K562 (cell line): ENCODE measurements at regions not wholly inside any gene's neighbourhood (a gene's known extent, or its start where the extent isn't known, plus 50 kb on each side); places are given as distances from the start of the nearest gene placed in this dataset.

Experiments
- HNRNPLL ChIP-seq: fragments of 200-400 bp; formaldehyde crosslinking; IDR thresholded peaks from 2 replicates; pipeline ENCODE4 v1.6.1; 2017; ENCODE audit warnings: low read length, low read depth, mild to moderate bottlenecking; ENCODE audit not compliant: poor library complexity, severe bottlenecking
- JUNB ChIP-seq: fragments of 450-650 bp; formaldehyde crosslinking; conservative IDR thresholded peaks from 2 replicates; pipeline ENCODE4 v1.4.0; 2020; ENCODE audit warnings: mild to moderate bottlenecking
- TF ChIP-seq, protein P1 (sequence below), 2 experiments: fragments of 450-650 bp; IDR thresholded peaks; 2 replicates each; pipeline ENCODE4 v1.6.1; 2018; ENCODE audit warnings: mild to moderate bottlenecking in 2 of 2, low read depth in 1 of 2; ENCODE audit not compliant: partially characterized antibody in 2 of 2
- TF ChIP-seq, protein P2 (sequence below): sonication (generic); formaldehyde crosslinking; IDR thresholded peaks from 2 replicates; pipeline ENCODE4 v1.8.1; 2023; ENCODE audit warnings: mild to moderate bottlenecking, missing genetic modification reagents

DNA sequence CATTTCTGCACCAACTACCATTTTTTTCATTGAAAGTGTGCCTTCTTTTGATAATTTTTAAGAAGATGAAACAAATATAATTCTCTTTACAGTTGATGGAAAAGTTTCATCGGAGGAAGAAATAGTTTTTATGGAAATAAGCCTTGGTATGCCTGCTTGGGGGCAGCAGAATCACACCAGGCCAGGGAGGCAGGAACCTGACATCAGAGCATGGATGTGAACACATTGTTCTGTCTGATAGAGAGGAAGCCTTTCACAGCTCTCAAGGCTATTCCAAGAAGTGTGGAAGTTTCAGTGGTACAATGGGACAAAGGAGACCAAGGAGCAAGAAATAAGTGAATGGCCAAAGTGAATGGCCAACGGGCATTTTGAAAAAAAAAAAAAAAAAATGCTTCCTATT, 162.2 kb upstream of the KCNK2 start (continued):
- TF ChIP-seq, protein P1, sequence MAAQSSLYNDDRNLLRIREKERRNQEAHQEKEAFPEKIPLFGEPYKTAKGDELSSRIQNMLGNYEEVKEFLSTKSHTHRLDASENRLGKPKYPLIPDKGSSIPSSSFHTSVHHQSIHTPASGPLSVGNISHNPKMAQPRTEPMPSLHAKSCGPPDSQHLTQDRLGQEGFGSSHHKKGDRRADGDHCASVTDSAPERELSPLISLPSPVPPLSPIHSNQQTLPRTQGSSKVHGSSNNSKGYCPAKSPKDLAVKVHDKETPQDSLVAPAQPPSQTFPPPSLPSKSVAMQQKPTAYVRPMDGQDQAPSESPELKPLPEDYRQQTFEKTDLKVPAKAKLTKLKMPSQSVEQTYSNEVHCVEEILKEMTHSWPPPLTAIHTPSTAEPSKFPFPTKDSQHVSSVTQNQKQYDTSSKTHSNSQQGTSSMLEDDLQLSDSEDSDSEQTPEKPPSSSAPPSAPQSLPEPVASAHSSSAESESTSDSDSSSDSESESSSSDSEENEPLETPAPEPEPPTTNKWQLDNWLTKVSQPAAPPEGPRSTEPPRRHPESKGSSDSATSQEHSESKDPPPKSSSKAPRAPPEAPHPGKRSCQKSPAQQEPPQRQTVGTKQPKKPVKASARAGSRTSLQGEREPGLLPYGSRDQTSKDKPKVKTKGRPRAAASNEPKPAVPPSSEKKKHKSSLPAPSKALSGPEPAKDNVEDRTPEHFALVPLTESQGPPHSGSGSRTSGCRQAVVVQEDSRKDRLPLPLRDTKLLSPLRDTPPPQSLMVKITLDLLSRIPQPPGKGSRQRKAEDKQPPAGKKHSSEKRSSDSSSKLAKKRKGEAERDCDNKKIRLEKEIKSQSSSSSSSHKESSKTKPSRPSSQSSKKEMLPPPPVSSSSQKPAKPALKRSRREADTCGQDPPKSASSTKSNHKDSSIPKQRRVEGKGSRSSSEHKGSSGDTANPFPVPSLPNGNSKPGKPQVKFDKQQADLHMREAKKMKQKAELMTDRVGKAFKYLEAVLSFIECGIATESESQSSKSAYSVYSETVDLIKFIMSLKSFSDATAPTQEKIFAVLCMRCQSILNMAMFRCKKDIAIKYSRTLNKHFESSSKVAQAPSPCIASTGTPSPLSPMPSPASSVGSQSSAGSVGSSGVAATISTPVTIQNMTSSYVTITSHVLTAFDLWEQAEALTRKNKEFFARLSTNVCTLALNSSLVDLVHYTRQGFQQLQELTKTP (IDR thresholded peaks at IDR 0.05; ENCODE audit: low read depth in 1 of 2, partially characterized antibody in 2 of 2) = no peak
- no peak for TF ChIP-seq JUNB (CRISPR knock-in tag)
- TF ChIP-seq HNRNPLL = no peak
- TF ChIP-seq, protein P2, sequence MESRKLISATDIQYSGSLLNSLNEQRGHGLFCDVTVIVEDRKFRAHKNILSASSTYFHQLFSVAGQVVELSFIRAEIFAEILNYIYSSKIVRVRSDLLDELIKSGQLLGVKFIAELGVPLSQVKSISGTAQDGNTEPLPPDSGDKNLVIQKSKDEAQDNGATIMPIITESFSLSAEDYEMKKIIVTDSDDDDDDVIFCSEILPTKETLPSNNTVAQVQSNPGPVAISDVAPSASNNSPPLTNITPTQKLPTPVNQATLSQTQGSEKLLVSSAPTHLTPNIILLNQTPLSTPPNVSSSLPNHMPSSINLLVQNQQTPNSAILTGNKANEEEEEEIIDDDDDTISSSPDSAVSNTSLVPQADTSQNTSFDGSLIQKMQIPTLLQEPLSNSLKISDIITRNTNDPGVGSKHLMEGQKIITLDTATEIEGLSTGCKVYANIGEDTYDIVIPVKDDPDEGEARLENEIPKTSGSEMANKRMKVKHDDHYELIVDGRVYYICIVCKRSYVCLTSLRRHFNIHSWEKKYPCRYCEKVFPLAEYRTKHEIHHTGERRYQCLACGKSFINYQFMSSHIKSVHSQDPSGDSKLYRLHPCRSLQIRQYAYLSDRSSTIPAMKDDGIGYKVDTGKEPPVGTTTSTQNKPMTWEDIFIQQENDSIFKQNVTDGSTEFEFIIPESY (CRISPR knock-in tag) = no peak
